ENCODE measurements at regions not wholly inside any gene's neighbourhood (a gene's known extent, or its start where the extent isn't known, plus 50 kb on each side); places are given as distances from the start of the nearest gene placed in this dataset.

- no peak for TF ChIP-seq CTCF (IDR thresholded peaks at IDR 0.05; ENCODE audit: poor library complexity)
- TF ChIP-seq EZH2phosphoT487 (IDR thresholded peaks at IDR 0.05; ENCODE audit: low read depth, severe bottlenecking, unreplicated experiment): no peak
Observed at GRCh38 chr4:29541757-29542156, 1178.4 kb upstream of the PCDH7 start.

Data from hepatocyte (in vitro differentiated cells).